B cell (primary cell): ENCODE measurements at regions not wholly inside any gene's neighbourhood (a gene's known extent, or its start where the extent isn't known, plus 50 kb on each side); places are given as distances from the start of the nearest gene placed in this dataset.

Experiments used
- CTCF ChIP-seq: fragments of 200-600 bp; IDR thresholded peaks from one replicate; pipeline ENCODE4 v1.8.0; 2022; ENCODE audit warnings: antibody characterized with exemption, mild to moderate bottlenecking
- EZH2 ChIP-seq: IDR thresholded peaks from 2 replicates; pipeline ENCODE4 v1.6.1; 2012; ENCODE audit warnings: borderline replicate concordance, low read depth, mild to moderate bottlenecking, moderate library complexity, low read length; ENCODE audit not compliant: insufficient read depth, poor library complexity, severe bottlenecking

DNA sequence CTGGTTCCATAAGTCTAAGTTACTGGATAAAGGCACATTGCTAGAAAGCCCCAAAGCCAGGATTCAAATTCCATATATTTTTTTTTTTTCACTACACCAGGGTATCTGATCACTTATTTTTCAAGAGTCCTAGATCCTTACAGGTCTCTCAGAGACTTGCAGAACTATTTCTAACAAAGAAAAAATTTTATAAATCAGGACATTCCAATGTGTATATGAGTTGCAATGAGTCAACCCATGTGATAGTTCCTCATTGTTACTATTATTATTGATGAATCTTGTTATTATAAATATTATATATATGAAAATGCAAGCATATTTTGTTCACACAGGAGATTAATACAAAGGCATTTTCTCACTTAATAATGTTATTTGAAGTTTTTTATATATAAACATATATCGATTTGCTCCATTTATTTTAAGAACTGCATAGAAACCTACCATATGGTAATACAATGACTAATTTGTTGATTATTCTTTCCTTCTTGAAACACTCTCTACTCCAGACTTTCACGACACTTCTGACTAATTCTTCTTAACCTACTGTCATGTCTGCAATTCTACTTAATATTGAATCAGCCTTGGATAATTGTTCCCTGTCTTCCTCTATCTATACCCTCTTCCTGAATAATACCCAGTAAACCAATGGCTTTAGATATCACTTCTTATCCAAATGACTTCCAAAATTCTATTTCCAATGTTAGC is 968.4 kb upstream of the NRXN1 start:
- TF ChIP-seq CTCF, result no peak
- no peak for TF ChIP-seq EZH2
